Breast epithelium (tissue), 3 donors: ENCODE measurements at regions not wholly inside any gene's neighbourhood (a gene's known extent, or its start where the extent isn't known, plus 50 kb on each side); places are given as distances from the start of the nearest gene placed in this dataset.

Experiments
- POLR2A ChIP-seq: fragments of 450-650 bp; IDR thresholded peaks from one replicate; pipeline ENCODE4 v1.6.1; 2016; ENCODE audit warnings: antibody characterized with exemption, mild to moderate bottlenecking, moderate library complexity
- POLR2AphosphoS5 ChIP-seq, 3 donors: sonication (generic); formaldehyde crosslinking; IDR thresholded peaks; one replicate each; pipeline ENCODE4 v1.6.1; 2017; ENCODE audit warnings: antibody characterized with exemption in 3 of 3

- TF ChIP-seq POLR2AphosphoS5 (IDR thresholded peaks at IDR 0.05) (no peak), POLR2A (no peak)
Observed at GRCh38 chr9:16197578-16198370, 644.9 kb downstream of the CCDC171 start.
